ENCODE measurements at regions not wholly inside any gene's neighbourhood (a gene's known extent, or its start where the extent isn't known, plus 50 kb on each side); places are given as distances from the start of the nearest gene placed in this dataset.

DNA sequence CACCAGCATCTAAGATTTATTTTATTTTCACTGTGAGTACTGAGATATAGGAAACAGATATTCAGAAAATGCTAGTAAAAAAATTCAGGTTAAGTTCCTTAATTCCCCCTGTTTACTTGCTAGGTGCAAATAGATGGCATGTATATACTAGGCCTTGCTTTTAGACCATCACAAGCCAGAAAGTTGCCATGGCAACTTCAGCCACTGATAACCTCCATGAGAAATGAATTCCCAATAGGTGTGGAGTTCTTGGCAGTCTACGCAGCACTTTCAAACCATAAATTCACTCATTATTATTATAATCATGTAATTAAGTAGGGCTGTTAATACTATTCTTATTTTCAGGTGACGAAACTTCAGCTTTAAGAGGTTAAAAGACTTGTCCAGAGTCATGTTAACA, 251.6 kb upstream of the TFAP2D start:
- TF ChIP-seq RARB (CRISPR knock-in tag; IDR thresholded peaks at IDR 0.05) (no peak), OSR1 (CRISPR knock-in tag; IDR thresholded peaks at IDR 0.05) (no peak)

Data from SK-N-SH treated with all-trans-retinoic acid at 6 μM for 48 hours (cell line).